Cardiac muscle cell (in vitro differentiated cells and primary cell): ENCODE measurements at regions not wholly inside any gene's neighbourhood (a gene's known extent, or its start where the extent isn't known, plus 50 kb on each side); places are given as distances from the start of the nearest gene placed in this dataset.
A peak's percentile ranks its signal among the peaks of the same experiment; 100 is the strongest.

Experiments used
- DNase-seq, 2 donors: peaks; one replicate each; pipeline versions ENCODE4 v3.0.0 to v3.0.0-alpha.2; 2010 to 2017; ENCODE audit warnings: low read depth in 1 of 2, low spot score in 1 of 2
- H3K27ac ChIP-seq: fragments of 200-600 bp; sonication (generic); 2 replicates; pipeline ENCODE4 v1.5.1; 2016
- H3K27me3 ChIP-seq: fragments of 200-600 bp; sonication (generic); 2 replicates; pipeline ENCODE4 v1.6.0; 2016; ENCODE audit warnings: control low read depth
- H3K36me3 ChIP-seq: fragments of 200-600 bp; sonication (generic); 2 replicates; pipeline ENCODE4 v1.5.1; 2016; ENCODE audit warnings: control low read depth
- H3K4me1 ChIP-seq: fragments of 200-600 bp; sonication (generic); 2 replicates; pipeline ENCODE4 v1.8.1; 2017; ENCODE audit warnings: low read depth, mild to moderate bottlenecking, mixed run types
- H3K4me3 ChIP-seq: fragments of 200-600 bp; sonication (generic); 2 replicates; pipeline ENCODE4 v1.5.1; 2016; ENCODE audit warnings: mild to moderate bottlenecking
- H3K9me3 ChIP-seq: fragments of 200-600 bp; sonication (generic); 2 replicates; pipeline ENCODE4 v1.5.1; 2017; ENCODE audit warnings: low read depth, mild to moderate bottlenecking, control low read depth
- TF ChIP-seq, protein P1 (sequence below): IDR thresholded peaks from 2 replicates; pipeline ENCODE4 v1.5.1; 2012; ENCODE audit warnings: low read depth, mild to moderate bottlenecking, low read length

GRCh38 chr1:208791456-208791855 lies 547.3 kb upstream of the PLXNA2 start:
- Histone ChIP-seq H3K4me1 (peaks cover 13% of the 10 kb centered on the region), H3K27ac (no peak overlapping the region), H3K36me3 (no peaks in the 10 kb centered on the region), H3K4me3 (no peak overlapping the region), H3K27me3 (no peaks in the 10 kb centered on the region), H3K9me3 (no peaks in the 10 kb centered on the region)
- DNase-seq, result peak in 1 of 2 donors; percentile 30
- TF ChIP-seq, protein P1, sequence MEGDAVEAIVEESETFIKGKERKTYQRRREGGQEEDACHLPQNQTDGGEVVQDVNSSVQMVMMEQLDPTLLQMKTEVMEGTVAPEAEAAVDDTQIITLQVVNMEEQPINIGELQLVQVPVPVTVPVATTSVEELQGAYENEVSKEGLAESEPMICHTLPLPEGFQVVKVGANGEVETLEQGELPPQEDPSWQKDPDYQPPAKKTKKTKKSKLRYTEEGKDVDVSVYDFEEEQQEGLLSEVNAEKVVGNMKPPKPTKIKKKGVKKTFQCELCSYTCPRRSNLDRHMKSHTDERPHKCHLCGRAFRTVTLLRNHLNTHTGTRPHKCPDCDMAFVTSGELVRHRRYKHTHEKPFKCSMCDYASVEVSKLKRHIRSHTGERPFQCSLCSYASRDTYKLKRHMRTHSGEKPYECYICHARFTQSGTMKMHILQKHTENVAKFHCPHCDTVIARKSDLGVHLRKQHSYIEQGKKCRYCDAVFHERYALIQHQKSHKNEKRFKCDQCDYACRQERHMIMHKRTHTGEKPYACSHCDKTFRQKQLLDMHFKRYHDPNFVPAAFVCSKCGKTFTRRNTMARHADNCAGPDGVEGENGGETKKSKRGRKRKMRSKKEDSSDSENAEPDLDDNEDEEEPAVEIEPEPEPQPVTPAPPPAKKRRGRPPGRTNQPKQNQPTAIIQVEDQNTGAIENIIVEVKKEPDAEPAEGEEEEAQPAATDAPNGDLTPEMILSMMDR, result no peak

DNA sequence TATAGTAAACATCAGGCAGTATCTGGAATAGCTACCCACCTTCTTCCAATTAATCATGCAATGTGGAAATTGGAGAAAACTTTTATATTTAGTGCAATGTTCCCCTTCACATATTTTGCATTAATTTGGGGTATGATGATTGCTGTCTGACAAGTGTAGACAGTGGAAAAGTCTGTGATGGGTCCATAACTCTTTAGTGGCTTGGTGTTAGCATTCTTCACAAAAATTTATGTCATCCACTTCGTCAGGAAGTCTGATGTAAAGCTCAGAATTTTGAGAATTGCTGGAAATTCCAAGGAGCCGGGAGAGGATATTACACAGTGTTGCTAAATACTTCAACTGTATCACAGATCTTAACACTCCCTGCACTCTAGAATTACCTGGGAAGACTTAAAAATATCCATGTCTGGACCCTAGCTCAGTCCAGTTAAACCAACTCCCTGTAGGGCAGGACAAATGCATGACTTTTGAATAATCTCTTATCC lies 549.7 kb upstream of the PLXNA2 start:
- no peak overlapping the region for H3K27ac ChIP-seq
- H3K4me3 ChIP-seq, result no peak overlapping the region
- no peaks in the 10 kb centered on the region for H3K9me3 ChIP-seq
- no peaks in the 10 kb centered on the region for H3K36me3 ChIP-seq
- TF ChIP-seq, protein P1, result no peak
- H3K4me1 ChIP-seq, result peaks cover 5% of the 10 kb centered on the region
- no peaks in the 10 kb centered on the region for H3K27me3 ChIP-seq
- DNase-seq, result no peak

- Histone ChIP-seq H3K4me3 (no peak overlapping the region), H3K27ac (no peak overlapping the region), H3K27me3 (peaks cover 3% of the 10 kb centered on the region), H3K9me3 (no peaks in the 10 kb centered on the region), H3K36me3 (no peaks in the 10 kb centered on the region), H3K4me1 (peaks cover 10% of the 10 kb centered on the region)
- no peak for DNase-seq
- TF ChIP-seq, protein P1, result no peak
These were observed 555.0 kb upstream of the PLXNA2 start for GRCh38 chr1:208799186-208799585.

GRCh38 chr1:208803011-208803811 lies 559.0 kb upstream of the PLXNA2 start:
- no peaks in the 10 kb centered on the region for H3K9me3 ChIP-seq
- peak in 1 of 2 donors; percentile 63 for DNase-seq
- H3K4me3 ChIP-seq, result no peak overlapping the region
- TF ChIP-seq, protein P1, result no peak
- peaks cover 10% of the 10 kb centered on the region for H3K4me1 ChIP-seq
- no peak overlapping the region for H3K27ac ChIP-seq
- H3K36me3 ChIP-seq, result no peaks in the 10 kb centered on the region
- H3K27me3 ChIP-seq, result peaks cover 8% of the 10 kb centered on the region

DNA sequence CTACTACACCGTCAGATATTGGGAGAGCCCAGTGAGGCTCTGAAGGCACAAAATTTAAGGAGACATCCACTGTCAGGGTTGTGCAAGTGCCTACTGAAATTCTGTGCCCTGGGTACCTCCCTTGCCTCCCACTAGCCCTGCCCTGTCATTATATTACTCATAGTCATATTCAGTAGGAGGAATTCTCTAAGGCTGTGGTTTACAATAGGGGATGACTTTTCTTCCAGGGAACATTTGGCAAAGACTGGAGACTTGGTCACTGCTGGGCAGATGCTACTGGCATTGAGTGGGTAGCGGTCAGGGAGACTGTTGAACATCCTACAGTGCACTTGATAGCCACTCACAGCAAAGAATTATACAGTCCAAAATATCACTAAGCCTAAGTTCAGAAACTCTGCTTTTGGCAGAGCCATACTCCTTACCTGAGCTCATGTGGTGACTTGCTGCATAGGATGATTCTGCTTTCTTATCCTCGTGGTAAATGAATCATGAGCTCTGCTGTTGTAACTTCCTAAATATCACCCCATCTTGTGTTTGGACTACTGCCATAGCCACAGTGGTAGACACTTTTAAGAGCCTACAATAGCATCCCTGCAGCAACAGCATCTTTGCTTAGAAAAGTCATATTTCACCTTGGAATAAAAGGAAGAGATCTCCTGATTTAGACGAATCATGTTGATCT lies 563.4 kb upstream of the PLXNA2 start:
- Histone ChIP-seq H3K27me3 (peaks cover 5% of the 10 kb centered on the region), H3K27ac (no peak overlapping the region), H3K9me3 (no peaks in the 10 kb centered on the region), H3K4me3 (no peak overlapping the region), H3K4me1 (peaks cover 10% of the 10 kb centered on the region), H3K36me3 (no peaks in the 10 kb centered on the region)
- no peak for DNase-seq
- TF ChIP-seq, protein P1, result no peak
